SH-SY5Y (cell line): ENCODE measurements at regions not wholly inside any gene's neighbourhood (a gene's known extent, or its start where the extent isn't known, plus 50 kb on each side); places are given as distances from the start of the nearest gene placed in this dataset.

Experiments
- GATA2 ChIP-seq: IDR thresholded peaks from 2 replicates; pipeline ENCODE4 v1.6.1; 2011; ENCODE audit warnings: mild to moderate bottlenecking, low read depth, low read length
- GATA3 ChIP-seq: IDR thresholded peaks from 2 replicates; pipeline ENCODE4 v1.6.1; 2011; ENCODE audit warnings: low read depth, mild to moderate bottlenecking, low read length, moderate library complexity

DNA sequence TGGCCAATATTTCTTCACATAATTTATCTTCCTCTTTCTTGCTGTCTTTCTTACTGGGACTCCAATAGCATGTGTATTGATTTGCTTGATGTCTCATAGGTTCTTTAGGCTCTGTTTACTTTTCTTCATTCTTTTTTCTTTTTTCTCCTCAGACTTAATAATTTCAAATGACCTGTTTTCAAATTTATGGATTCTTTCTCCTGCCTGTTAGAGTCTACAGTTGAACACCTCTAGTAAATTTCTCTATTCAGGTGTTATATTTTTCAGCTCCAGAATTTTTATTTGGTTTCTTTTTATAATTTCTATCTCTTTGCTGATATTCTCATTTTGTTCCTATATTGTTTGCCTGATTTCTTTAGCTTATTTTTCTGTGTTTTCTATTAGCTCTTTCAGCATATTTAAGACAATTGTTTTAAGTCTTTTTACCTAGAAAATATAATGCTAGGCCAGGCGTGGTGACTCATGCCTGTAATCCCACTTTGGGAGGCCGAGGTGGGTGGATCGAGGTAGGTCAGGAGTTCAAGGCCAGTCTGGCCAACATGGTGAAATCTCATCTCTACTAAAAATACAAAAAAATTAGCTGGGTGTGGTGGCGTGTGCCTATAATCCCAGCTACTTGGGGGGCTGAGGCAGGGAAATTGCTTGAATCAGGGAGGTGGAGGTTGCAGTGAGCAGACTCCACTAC, 61.9 kb upstream of the TNS3 start:
- TF ChIP-seq GATA3 = no peak
- no peak for TF ChIP-seq GATA2

DNA sequence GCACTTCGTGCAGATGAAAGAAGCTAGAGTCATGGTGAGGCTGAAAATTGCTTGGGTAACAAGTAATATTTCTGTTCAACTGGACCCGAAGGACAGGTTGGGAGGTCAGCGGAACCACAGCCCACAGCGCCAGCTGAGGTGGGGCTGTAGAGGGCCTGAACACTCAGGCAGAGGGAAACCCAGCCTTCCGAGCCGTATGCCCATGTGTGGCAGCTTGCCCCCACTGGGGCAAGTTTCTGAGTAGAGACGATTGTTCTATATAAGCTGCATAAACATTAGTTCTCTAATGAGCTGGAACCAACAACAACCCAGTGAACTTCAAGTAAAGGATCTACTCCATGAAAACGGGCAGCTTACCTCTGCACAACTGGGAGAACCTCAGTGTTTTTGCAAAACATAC, 58.4 kb upstream of the TNS3 start:
- no peak for TF ChIP-seq GATA3
- TF ChIP-seq GATA2 = no peak

DNA sequence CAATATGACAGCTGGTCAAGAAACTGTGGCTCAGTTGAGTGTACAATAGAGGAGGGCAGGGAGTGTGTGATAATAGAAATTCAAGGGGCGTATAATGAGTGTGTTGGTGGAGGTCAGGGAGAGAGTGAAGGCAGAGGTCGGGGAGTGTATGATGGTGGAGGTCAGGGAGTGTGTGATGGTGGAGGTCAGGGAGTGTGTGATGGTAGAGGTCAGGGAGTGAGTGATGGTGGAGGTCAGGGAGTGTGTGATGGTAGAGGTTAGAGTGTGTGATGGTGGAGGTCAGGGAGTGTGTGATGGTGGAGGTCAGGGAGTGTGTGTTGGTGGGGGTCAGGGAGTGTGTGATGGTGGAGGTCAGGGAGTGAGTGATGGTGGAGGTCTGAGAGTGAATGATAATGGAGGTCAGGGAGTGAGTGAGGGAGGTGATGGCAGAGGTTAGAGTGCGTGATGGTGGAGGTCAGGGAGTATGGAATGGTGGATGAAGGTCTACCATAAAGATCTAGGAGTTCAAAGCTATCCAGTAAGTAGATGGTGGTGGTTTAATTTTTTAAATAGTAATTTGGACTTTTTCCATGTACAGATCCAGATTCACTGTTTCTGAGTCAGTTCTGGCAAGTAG, 57.7 kb upstream of the TNS3 start:
- TF ChIP-seq GATA3 = no peak
- no peak for TF ChIP-seq GATA2

DNA sequence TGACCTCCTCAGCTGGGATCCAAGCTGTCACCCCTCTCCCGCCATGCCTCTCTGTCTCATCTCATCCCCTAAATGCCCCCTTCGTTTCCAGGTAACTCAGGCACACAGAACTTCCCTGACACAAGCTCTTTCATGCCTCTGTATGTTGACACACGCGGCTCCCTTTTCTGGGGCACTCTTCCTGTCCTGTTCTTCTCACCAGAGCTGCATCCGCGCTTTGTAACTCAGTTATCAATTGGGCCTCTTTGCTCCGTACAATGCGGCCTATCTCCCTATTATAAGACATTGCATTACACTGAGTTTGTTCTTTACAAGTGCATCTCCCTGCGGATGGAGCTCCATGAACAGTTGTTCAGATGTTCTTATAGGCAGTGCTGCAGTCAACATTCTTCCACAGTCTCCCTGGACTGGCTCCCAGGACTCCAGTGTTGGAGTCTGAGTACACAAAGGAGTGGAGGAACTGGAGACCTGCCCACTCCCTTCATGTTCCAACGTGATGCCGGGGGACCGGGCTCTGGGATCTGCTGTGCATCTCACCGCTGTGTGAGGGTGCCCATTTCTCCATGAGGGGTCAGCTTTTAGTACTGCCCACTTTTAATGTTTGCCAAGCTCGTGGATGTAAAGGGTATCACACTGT, 56.9 kb upstream of the TNS3 start:
- no peak for TF ChIP-seq GATA2
- no peak for TF ChIP-seq GATA3

DNA sequence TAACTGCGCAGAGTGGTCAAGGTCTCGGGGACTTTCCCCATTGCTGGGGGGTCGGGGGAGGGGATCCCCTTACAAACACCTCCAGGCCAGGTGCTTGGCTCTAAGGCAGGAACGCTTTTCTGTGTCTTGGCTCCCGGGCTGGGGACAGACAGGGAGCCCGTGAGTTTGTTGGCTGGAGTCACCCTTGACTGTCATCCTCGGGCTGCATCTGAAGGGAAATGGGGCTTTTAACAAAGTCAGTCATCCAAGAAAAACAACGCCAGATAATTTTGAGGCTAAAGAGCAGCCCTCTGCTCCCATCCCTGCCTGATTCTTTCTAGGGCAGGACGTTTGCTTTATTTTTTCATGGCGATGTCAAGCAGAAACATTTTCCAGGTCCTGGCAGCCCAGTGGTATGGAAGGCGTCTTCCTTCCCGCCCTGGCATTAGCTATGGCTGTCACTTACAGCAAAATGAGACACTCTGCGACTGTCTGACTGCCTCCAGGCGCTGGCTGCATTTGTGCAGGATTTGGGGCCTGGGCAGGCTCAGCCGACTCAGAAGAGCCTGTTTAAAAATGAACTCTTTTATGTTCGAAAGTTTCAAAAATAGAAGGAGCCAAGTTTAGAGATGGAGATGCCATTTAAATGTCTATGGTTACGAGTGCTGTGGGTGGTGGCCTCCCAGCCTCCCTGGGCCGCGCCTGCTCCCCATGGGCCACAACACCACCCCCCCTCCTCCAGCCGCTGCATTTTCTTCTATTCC, 54.7 kb upstream of the TNS3 start:
- TF ChIP-seq GATA3 (no peak), GATA2 (no peak)

DNA sequence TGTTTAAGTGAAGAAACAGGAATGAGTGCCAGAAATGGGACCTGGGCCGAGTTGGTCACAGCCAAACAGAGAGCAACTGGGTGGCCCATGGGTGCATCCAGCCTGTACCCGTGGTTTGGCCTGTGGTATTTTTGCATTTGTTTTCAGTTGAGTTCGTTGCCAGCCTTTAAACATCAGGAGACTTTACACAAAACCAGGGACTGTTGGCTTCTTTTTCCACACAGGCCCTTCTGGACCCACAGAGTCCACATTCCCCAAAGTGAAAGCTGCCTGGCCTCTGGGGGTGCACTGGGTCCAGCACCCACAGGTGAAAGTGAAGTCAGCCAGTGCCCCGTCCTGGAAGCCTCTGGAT, 54.1 kb upstream of the TNS3 start:
- TF ChIP-seq GATA3 (no peak), GATA2 (no peak)

DNA sequence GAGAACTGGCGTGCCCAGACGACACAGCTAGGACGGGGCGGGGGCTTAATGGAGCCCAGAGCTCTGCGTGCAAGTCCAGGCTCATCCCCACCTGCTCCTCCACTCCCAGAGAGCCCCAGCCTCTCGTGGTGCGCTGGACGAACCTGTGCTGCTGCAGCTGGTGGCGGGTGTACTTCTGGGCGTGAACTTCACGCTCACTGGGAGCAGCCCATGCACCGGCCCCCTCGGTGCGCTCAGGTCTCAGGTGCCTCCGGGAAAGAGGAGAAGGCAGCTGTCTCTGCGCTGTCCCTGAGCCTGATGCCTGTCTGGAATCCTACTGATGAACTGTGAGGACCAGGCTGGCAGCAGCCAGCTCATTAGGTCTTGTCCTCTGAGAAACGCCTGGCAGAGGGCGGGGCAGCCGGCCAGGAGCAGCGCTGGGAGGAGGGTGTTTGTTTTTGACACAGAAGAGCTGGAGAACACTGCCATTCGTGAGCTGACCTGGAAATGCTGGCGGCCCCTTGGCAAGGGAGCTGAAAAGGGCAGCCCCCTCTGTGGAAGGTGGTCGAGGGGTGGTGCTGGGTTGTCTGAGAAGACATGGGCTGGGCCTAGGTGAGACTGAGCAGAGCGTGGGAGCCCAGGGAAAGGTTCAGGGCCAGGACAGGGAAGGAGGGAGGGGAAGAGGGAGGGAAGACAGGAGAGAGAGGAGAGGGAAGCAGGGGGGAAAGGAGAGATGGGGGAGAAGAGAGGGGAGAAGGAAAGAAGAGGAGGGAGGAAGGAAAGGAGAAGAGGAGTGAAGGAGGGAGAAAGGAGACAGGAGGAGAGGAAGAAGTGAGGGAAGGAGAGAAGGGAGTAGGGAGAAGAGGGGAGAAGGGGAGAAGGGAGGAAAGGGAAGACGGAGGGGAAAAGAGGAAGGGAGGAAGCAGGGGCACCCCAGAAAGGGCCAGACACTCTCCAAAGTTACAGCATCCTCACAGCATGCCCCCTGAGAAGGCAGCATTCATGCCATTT, 53.5 kb upstream of the TNS3 start:
- no peak for TF ChIP-seq GATA3
- TF ChIP-seq GATA2 = no peak

DNA sequence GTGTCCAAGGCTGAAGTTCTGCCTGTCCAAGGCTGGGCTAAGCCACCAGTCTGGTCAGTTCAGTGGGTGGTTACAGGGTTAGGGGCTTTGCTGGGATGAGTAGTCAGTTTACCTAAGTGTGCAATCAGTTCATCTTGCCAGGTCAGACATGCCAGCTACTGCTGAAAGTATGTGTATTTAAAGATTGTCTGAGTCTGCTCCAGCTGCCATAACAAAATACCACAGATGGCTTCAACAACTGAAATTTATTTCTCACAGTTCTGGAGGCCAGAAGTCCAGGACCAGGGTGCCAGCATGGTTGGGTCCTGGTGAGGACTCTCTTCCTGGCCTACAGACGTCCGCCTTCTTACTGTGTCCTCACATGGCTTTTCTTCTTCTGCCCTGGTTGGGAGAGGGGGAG, 52.4 kb upstream of the TNS3 start:
- TF ChIP-seq GATA3 (no peak), GATA2 (no peak)

DNA sequence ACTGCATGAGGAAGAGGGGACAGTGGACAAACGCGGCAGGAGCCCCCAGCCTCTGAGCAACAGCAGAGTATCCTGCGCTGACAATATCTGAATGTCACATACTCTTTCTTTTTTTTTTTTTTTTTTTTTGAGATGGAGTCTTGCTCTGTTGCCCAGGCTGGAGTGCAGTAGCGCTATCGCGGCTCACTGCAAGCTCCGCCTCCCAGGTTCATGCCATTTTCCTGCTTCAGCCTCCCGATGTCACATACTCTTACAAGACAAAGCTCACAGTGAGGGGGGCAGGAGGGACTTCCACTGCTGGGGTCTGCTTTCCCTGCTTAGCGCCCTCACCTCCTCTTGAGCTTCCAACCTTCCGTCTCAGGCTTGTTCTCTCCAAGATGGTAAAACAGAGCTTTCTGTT, 51.2 kb upstream of the TNS3 start:
- TF ChIP-seq GATA3 (no peak), GATA2 (no peak)
